Muscle layer of colon (tissue), 2 donors: ENCODE measurements at regions not wholly inside any gene's neighbourhood (a gene's known extent, or its start where the extent isn't known, plus 50 kb on each side); places are given as distances from the start of the nearest gene placed in this dataset.
A peak's percentile ranks its signal among the peaks of the same experiment; 100 is the strongest.
"Not testable (repeated sequence)": the region's sequence is repeated elsewhere in the genome, so short reads cannot be mapped to it uniquely, and the experiment has no call there.

Experiments used
- H3K27ac ChIP-seq: one replicate; pipeline ENCODE4 v1.7.0; 2013; ENCODE audit warnings: low read depth, mild to moderate bottlenecking, low read length, moderate library complexity
- H3K27me3 ChIP-seq, 2 donors: one replicate each; pipeline ENCODE4 v1.7.0; 2013; ENCODE audit warnings: low read length in 2 of 2, mild to moderate bottlenecking in 2 of 2; ENCODE audit not compliant: insufficient read depth in 2 of 2, control insufficient read depth in 1 of 2
- H3K36me3 ChIP-seq: one replicate; pipeline ENCODE4 v1.7.0; 2013; ENCODE audit warnings: mild to moderate bottlenecking, low read length; ENCODE audit not compliant: insufficient read depth
- H3K4me1 ChIP-seq: one replicate; pipeline ENCODE4 v1.7.0; 2013; ENCODE audit warnings: mild to moderate bottlenecking, low read length; ENCODE audit not compliant: insufficient read depth
- H3K4me3 ChIP-seq, 2 donors: one replicate each; pipeline ENCODE4 v1.7.0; 2013; ENCODE audit warnings: low read length in 2 of 2, low read depth in 1 of 2, mild to moderate bottlenecking in 1 of 2, moderate library complexity in 1 of 2
- H3K9ac ChIP-seq: one replicate; pipeline ENCODE4 v1.7.0; 2013; ENCODE audit warnings: low read length
- H3K9me3 ChIP-seq: one replicate; pipeline ENCODE4 v1.7.0; 2013; ENCODE audit warnings: mild to moderate bottlenecking, low read length
- donor health status: abdominal sarcoma.
- donor health status: Adenocarcinoma of cecum.

DNA sequence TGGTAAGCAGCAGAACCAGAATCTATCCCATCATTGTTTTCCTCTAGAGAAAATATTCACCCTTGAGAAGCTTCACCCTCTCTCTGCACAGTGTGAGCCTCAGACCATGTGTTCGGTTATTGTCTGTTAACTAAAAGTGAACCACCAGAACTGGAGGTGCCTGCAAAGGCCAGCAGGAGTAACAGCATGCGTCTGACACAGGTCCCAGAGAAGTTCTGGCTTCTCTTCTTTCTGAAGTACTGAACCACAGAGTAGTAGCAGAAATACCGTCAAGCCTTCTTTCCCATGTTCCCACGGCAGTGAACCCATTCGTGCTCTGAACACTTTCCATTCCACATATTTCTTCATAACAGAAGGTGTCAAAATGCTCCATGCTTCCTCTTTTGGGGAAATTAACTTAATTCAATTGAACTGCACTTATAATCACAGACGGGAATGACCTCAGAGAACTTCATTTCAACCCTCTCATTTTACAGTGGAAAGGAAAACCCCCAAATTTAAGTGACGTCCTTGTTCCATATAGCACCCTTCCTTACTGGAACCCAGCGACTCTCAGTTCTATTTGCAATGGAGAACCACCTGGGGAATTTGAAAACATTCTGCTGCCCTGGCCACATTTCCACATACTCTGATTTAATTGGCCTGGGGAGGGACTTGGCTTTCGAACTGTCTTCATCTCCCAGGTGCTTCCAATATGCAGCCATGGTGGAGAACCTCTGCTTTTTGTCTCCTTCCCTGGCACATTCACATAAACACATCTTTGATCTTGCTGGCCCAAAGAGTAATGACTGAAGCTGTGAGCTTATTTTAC, 519.1 kb downstream of the RNF144A start:
- peaks cover 30% of the 10 kb centered on the region for H3K4me1 ChIP-seq
- H3K9ac ChIP-seq: no peak overlapping the region
- no peaks in the 10 kb centered on the region for H3K27me3 ChIP-seq
- H3K9me3 ChIP-seq: no peaks in the 10 kb centered on the region
- peak overlapping the region; percentile 67 for H3K27ac ChIP-seq
- H3K4me3 ChIP-seq: no peak overlapping the region
- H3K36me3 ChIP-seq: no peaks in the 10 kb centered on the region

GRCh38 chr2:7437141-7437540, 519.9 kb downstream of the RNF144A start:
- no peaks in the 10 kb centered on the region for H3K36me3 ChIP-seq
- no peaks in the 10 kb centered on the region for H3K27me3 ChIP-seq
- H3K4me1 ChIP-seq: peaks cover 30% of the 10 kb centered on the region
- H3K4me3 ChIP-seq: no peak overlapping the region
- H3K9me3 ChIP-seq: no peaks in the 10 kb centered on the region
- no peak overlapping the region for H3K9ac ChIP-seq
- peak overlapping the region; percentile 67 for H3K27ac ChIP-seq

DNA sequence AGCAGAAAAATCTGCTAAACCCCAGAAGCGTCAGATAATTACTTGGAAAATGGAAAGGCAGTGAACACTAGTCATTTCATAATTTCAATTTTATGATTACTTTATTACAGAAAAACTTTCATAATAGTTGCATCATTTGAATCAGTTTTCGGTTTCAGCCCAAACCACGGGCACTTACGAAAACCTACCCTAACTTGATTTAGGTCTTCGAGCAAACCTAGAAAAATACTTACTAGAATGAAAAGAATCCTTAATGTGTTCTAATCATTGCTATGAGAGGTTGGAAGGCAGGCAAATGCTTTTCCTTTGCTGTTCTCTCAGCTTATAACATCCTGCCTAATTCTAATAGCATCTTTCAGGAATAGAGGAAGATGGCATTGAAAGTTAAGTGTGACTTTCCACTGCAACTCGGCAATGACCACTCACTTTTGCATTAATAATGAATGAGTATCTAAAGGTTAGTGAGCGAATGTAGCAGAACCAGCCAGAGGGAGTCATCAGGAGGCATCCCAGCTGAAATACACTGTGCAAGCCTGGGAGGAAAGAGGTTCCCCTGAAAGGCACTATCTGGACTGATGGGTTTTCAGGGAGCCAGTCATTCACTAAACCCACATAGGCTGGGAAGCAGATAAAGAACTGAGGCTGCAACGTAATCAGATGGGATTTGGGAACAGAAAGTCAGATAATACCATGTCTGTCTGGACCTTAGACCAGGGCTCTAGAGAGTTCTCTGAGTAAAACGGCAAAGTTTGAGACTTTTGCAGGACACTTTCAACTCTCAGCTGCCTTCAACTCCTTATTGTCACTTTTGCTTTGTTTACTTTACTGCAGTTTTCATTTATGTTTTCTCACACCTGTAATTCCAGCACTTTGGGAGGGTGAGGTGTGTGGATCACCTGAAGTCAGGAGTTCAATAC, 520.8 kb downstream of the RNF144A start:
- Histone ChIP-seq H3K36me3 (no peaks in the 10 kb centered on the region), H3K4me1 (peaks cover 30% of the 10 kb centered on the region), H3K27me3 (no peaks in the 10 kb centered on the region), H3K9ac (no peak overlapping the region), H3K4me3 (no peak overlapping the region), H3K9me3 (no peaks in the 10 kb centered on the region), H3K27ac (peak overlapping the region; percentile 35)

DNA sequence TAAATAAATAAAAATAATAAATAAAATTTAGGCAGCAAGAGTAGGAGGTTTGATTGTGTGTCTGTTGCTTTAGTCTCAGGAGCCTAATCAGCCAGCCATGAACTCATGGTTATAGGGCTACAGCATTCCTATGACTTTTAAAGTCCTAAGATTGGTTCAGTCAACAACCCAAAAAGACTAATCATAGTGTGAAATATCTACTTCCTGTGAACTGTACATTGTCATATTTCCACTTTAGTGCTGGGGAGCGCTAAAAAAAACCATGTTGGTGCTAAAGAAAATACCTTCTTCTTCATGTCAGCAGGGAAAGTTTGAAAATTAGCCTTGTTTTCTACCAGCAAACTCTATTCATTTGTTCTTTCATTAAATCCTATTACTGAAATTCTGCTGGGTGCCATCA, 521.6 kb downstream of the RNF144A start:
- H3K9ac ChIP-seq: no peak overlapping the region
- no peak overlapping the region for H3K4me3 ChIP-seq
- H3K9me3 ChIP-seq: no peaks in the 10 kb centered on the region
- no peaks in the 10 kb centered on the region for H3K27me3 ChIP-seq
- H3K36me3 ChIP-seq: no peaks in the 10 kb centered on the region
- no peak overlapping the region for H3K27ac ChIP-seq
- peaks cover 30% of the 10 kb centered on the region for H3K4me1 ChIP-seq

GRCh38 chr2:7440977-7441376, 523.8 kb downstream of the RNF144A start:
- H3K9me3 ChIP-seq: no peaks in the 10 kb centered on the region
- H3K9ac ChIP-seq: no peak overlapping the region
- H3K4me1 ChIP-seq: peaks cover 22% of the 10 kb centered on the region
- H3K27me3 ChIP-seq: no peaks in the 10 kb centered on the region
- no peak overlapping the region for H3K4me3 ChIP-seq
- H3K27ac ChIP-seq: no peak overlapping the region
- no peaks in the 10 kb centered on the region for H3K36me3 ChIP-seq

DNA sequence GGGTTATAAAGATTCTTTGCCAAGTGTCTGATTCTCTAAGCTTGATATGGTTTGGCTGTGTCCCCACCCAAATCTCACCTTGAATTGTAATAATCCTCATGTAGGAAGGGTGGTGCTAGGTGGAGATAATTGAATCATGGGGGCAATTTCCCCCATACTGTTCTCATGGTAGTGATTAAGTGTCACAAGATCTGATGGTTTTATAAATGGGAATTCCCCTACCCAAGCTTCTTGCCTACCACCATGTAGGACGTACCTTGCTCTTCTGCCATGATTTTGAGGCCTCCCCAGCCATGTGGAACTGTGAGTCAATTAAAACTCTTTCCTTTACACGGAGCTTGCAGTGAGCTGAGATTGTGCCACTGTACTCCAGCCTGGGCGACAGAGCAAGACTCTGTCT, 524.6 kb downstream of the RNF144A start:
- H3K36me3 ChIP-seq, H3K9me3 ChIP-seq, H3K27ac ChIP-seq, H3K4me3 ChIP-seq, H3K9ac ChIP-seq, H3K27me3 ChIP-seq: not testable (repeated sequence)
- peaks cover 14% of the 10 kb centered on the region for H3K4me1 ChIP-seq

- H3K4me1 ChIP-seq: no peaks in the 10 kb centered on the region
- no peaks in the 10 kb centered on the region for H3K36me3 ChIP-seq
- H3K4me3 ChIP-seq: no peak overlapping the region
- H3K9me3 ChIP-seq: no peaks in the 10 kb centered on the region
- no peak overlapping the region for H3K27ac ChIP-seq
- H3K9ac ChIP-seq: no peak overlapping the region
- no peaks in the 10 kb centered on the region for H3K27me3 ChIP-seq
These were observed 527.4 kb downstream of the RNF144A start for GRCh38 chr2:7444626-7445025.

DNA sequence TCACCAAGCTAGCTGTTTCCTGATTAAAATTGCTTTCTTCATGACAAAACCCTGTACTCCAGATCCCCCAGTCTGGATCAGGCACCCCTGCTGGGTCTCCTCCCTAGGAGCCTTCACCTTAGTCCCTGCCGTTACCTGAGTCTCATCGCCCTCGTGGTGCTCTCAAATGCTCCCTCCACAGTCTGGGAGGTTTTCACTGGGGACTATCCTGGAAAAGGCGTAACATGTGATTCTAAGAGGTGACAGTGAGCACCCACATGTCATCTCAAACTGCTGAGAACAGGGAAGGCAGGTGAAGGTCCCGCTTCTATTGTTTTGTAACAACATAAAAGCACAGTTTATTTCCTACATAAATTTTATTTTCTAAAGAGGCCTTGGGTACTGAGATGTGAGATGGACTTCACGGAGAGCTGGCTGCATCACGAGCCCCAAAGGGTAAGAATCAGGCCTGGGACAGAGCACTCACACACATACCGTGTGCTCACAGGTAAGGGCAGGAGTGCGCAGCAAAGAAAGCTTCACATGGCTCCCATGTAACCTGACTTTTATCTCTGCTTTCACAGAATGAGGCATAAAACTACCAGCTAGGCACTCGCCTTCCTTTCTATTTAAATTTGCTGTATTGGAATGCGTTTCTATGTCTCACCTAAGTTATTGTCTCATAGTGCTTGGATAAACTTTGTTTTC, 531.5 kb downstream of the RNF144A start:
- Histone ChIP-seq H3K4me1 (no peaks in the 10 kb centered on the region), H3K27me3 (no peaks in the 10 kb centered on the region), H3K27ac (no peak overlapping the region), H3K9me3 (no peaks in the 10 kb centered on the region), H3K36me3 (no peaks in the 10 kb centered on the region), H3K4me3 (no peak overlapping the region), H3K9ac (no peak overlapping the region)

DNA sequence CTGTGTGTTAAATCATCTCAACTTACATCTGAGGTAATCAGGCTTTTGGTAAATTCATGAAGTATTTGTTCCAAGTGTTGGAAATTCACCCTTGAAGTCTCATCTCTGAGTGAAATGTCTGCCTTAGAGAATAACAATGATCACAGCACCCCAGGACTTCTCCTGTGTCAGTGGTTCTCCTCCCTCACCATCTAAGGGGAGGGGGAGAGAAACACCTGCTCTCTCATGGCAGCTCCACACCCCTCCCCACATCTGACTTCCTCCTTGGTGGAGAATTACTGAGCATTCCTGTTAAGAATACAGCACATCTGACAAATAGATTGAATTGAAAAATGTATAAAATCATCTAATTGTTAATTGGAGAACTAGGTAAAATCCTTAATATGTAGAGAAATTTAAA, 532.1 kb downstream of the RNF144A start:
- no peaks in the 10 kb centered on the region for H3K36me3 ChIP-seq
- H3K27ac ChIP-seq: no peak overlapping the region
- no peak overlapping the region for H3K9ac ChIP-seq
- H3K27me3 ChIP-seq: no peaks in the 10 kb centered on the region
- no peak overlapping the region for H3K4me3 ChIP-seq
- no peaks in the 10 kb centered on the region for H3K9me3 ChIP-seq
- H3K4me1 ChIP-seq: no peaks in the 10 kb centered on the region

GRCh38 chr2:7450188-7450832, 533.1 kb downstream of the RNF144A start:
- Histone ChIP-seq H3K9ac (no peak overlapping the region), H3K9me3 (no peaks in the 10 kb centered on the region), H3K36me3 (no peaks in the 10 kb centered on the region), H3K27ac (no peak overlapping the region), H3K4me1 (no peaks in the 10 kb centered on the region), H3K27me3 (no peaks in the 10 kb centered on the region), H3K4me3 (no peak overlapping the region)

- Histone ChIP-seq H3K9ac (no peak overlapping the region), H3K27ac (no peak overlapping the region), H3K4me1 (no peaks in the 10 kb centered on the region), H3K4me3 (no peak overlapping the region), H3K36me3 (no peaks in the 10 kb centered on the region), H3K27me3 (no peaks in the 10 kb centered on the region), H3K9me3 (no peaks in the 10 kb centered on the region)
These were observed 533.6 kb downstream of the RNF144A start for GRCh38 chr2:7450833-7451190.
